ENCODE measurements at regions not wholly inside any gene's neighbourhood (a gene's known extent, or its start where the extent isn't known, plus 50 kb on each side); places are given as distances from the start of the nearest gene placed in this dataset.

- TF ChIP-seq, protein P1, sequence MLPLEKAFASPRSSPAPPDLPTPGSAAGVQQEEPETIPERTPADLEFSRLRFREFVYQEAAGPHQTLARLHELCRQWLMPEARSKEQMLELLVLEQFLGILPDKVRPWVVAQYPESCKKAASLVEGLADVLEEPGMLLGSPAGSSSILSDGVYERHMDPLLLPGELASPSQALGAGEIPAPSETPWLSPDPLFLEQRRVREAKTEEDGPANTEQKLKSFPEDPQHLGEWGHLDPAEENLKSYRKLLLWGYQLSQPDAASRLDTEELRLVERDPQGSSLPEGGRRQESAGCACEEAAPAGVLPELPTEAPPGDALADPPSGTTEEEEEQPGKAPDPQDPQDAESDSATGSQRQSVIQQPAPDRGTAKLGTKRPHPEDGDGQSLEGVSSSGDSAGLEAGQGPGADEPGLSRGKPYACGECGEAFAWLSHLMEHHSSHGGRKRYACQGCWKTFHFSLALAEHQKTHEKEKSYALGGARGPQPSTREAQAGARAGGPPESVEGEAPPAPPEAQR (tag by site-specific recombination; IDR thresholded peaks at IDR 0.05), result no peak
Observed at GRCh38 chr14:83253870-83254269, 1720.2 kb upstream of the SEL1L start (continued).

GRCh38 chr14:83255015-83255726 lies 1721.5 kb upstream of the SEL1L start:
- Histone ChIP-seq H3K4me1 (ENCODE audit: control insufficient read depth, insufficient read depth, low read length) (no peaks in the 10 kb centered on the region), H3K4me3 (ENCODE audit: low read depth, low read length) (no peak overlapping the region), H3K9me3 (ENCODE audit: control insufficient read depth, insufficient read depth, low read depth, low read length) (no peaks in the 10 kb centered on the region), H3K36me3 (ENCODE audit: control insufficient read depth in 2 of 2, insufficient read depth in 1 of 2, low read length in 2 of 2) (no peaks in the 10 kb centered on the region), H3K27ac (ENCODE audit: extremely low read depth, low read depth, low read length) (no peak overlapping the region)
- CTCF ChIA-PET, result interaction anchor here (1.3 kb wide), 1 partner anchor 16 kb away, joined by 4 read pairs; no protein-coding TSS in a partner anchor
- TF ChIP-seq PRDM2 (tag by site-specific recombination; IDR thresholded peaks at IDR 0.05; ENCODE audit: borderline replicate concordance) (no peak), ZNF223 (tag by site-specific recombination; IDR thresholded peaks at IDR 0.05) (no peak), ZNF660 (tag by site-specific recombination; IDR thresholded peaks at IDR 0.05) (no peak), ZNF341 (tag by site-specific recombination; IDR thresholded peaks at IDR 0.05; ENCODE audit: low read depth) (no peak), ZSCAN23 (tag by site-specific recombination; IDR thresholded peaks at IDR 0.05) (no peak), OVOL3 (tag by site-specific recombination; IDR thresholded peaks at IDR 0.05) (no peak)
- POLR2A ChIA-PET, result no interaction called here

GRCh38 chr14:83255727-83256090 lies 1722.1 kb upstream of the SEL1L start:
- no peak overlapping the region for H3K27ac ChIP-seq (ENCODE audit: extremely low read depth, low read depth, low read length)
- CTCF ChIA-PET, result interaction anchor here (1.3 kb wide), 1 partner anchor 16 kb away, joined by 4 read pairs; no protein-coding TSS in a partner anchor
- POLR2A ChIA-PET, result no interaction called here

GRCh38 chr14:83257466-83258439 lies 1724.1 kb upstream of the SEL1L start:
- Histone ChIP-seq H3K4me3 (ENCODE audit: low read depth, low read length) (no peak overlapping the region), H3K9me3 (ENCODE audit: control insufficient read depth, insufficient read depth, low read depth, low read length) (no peaks in the 10 kb centered on the region), H3K36me3 (ENCODE audit: control insufficient read depth in 2 of 2, insufficient read depth in 1 of 2, low read length in 2 of 2) (no peaks in the 10 kb centered on the region), H3K4me1 (ENCODE audit: control insufficient read depth, insufficient read depth, low read length) (no peaks in the 10 kb centered on the region), H3K27ac (ENCODE audit: extremely low read depth, low read depth, low read length) (no peak overlapping the region)
- ChIA-PET POLR2A (no interaction called here), CTCF (no interaction called here)
- no peak for TF ChIP-seq ZNF518A (tag by site-specific recombination; conservative IDR thresholded peaks at IDR 0.05; ENCODE audit: low read depth)
- no peak for TF ChIP-seq ZNF239 (tag by site-specific recombination; IDR thresholded peaks at IDR 0.05)
- TF ChIP-seq ZNF747 (tag by site-specific recombination; IDR thresholded peaks at IDR 0.05), result no peak
- TF ChIP-seq ZNF366 (tag by site-specific recombination; conservative IDR thresholded peaks at IDR 0.05), result no peak
- no peak for TF ChIP-seq ZNF785 (tag by site-specific recombination; IDR thresholded peaks at IDR 0.05)

More at GRCh38 chr14:83255727-83256090, 1722.1 kb upstream of the SEL1L start:
- TF ChIP-seq ZNF175 (tag by site-specific recombination; IDR thresholded peaks at IDR 0.05) (no peak), ZBTB1 (tag by site-specific recombination; IDR thresholded peaks at IDR 0.05) (no peak), ZNF792 (tag by site-specific recombination; IDR thresholded peaks at IDR 0.05) (no peak), ZNF677 (tag by site-specific recombination; IDR thresholded peaks at IDR 0.05) (no peak), ZIC2 (tag by site-specific recombination; IDR thresholded peaks at IDR 0.05) (no peak), ZNF654 (tag by site-specific recombination; IDR thresholded peaks at IDR 0.05; ENCODE audit: low read depth) (no peak), ZNF266 (tag by site-specific recombination; IDR thresholded peaks at IDR 0.05; ENCODE audit: low read depth) (no peak)
- no peak overlapping the region for H3K4me3 ChIP-seq (ENCODE audit: low read depth, low read length)
- H3K9me3 ChIP-seq (ENCODE audit: control insufficient read depth, insufficient read depth, low read depth, low read length), result no peaks in the 10 kb centered on the region
- no peaks in the 10 kb centered on the region for H3K4me1 ChIP-seq (ENCODE audit: control insufficient read depth, insufficient read depth, low read length)
- H3K36me3 ChIP-seq (ENCODE audit: control insufficient read depth in 2 of 2, insufficient read depth in 1 of 2, low read length in 2 of 2), result no peaks in the 10 kb centered on the region
